SK-N-SH (cell line): ENCODE measurements at regions not wholly inside any gene's neighbourhood (a gene's known extent, or its start where the extent isn't known, plus 50 kb on each side); places are given as distances from the start of the nearest gene placed in this dataset.

Experiments
- CTCF ChIA-PET: fragments of 300-600, 350-600 bp; formaldehyde crosslinking; extraction: SDS; loops from one replicate; lab custom pipeline; 2021; lab: Yijun Ruan, JAX
- POLR2A ChIA-PET: fragments of 350-600 bp; sonication (Branson Sonifier 250); formaldehyde crosslinking; extraction: SDS; loops from one replicate; lab custom pipeline; 2020; ENCODE audit warnings: antibody characterized with exemption, inconsistent platforms; lab: Yijun Ruan, JAX
- DNase-seq: peaks from one replicate; pipeline ENCODE4 v3.0.0; 2012
- H2AFZ ChIP-seq: fragments of 200-600 bp; sonication (generic); 2 replicates; pipeline ENCODE4 v1.8.1; 2016; ENCODE audit warnings: antibody characterized with exemption, mild to moderate bottlenecking, low read depth
- H3F3A ChIP-seq: fragments of 200-600 bp; sonication (generic); replicated peaks from 2 replicates; pipeline ENCODE3; 2016; ENCODE audit warnings: antibody characterized with exemption, mild to moderate bottlenecking; ENCODE audit not compliant: insufficient read depth
- H3K27ac ChIP-seq, 2 experiments: fragments of 200-500 bp in 1 of 2; fragments of 200-600 bp in 1 of 2; sonication (Bioruptor generic) in 1 of 2; sonication (generic), shearing (Covaris generic) in 1 of 2; 2 replicates each; pipeline versions ENCODE4 v1.5.1 to v1.6.1; 2014 to 2016; ENCODE audit warnings: low read depth in 2 of 2, inconsistent platforms in 1 of 2, low read length in 1 of 2, mild to moderate bottlenecking in 1 of 2, mixed read lengths in 1 of 2
- H3K27me3 ChIP-seq: fragments of 200-600 bp; sonication (generic), shearing (Covaris generic); 2 replicates; pipeline ENCODE4 v1.6.1; 2016; ENCODE audit warnings: mixed run types; ENCODE audit not compliant: insufficient read depth
- H3K36me3 ChIP-seq, 2 experiments: fragments of 200-500 bp in 1 of 2; fragments of 200-600 bp in 1 of 2; sonication (Bioruptor generic) in 1 of 2; sonication (generic) in 1 of 2; replicated peaks in 1 of 2; 2 replicates each; pipeline versions ENCODE3 to v1.5.1; 2014 to 2016; ENCODE audit warnings: low read length in 1 of 2, mild to moderate bottlenecking in 1 of 2; ENCODE audit not compliant: insufficient read depth in 2 of 2, control insufficient read depth in 1 of 2
- H3K4me1 ChIP-seq, 2 experiments: fragments of 200-500 bp in 1 of 2; fragments of 200-600 bp in 1 of 2; sonication (Bioruptor generic) in 1 of 2; sonication (generic), shearing (Covaris generic) in 1 of 2; 2 replicates each; pipeline versions ENCODE4 v1.5.1 to v1.6.1; 2014 to 2016; ENCODE audit warnings: low read depth in 1 of 2, low read length in 1 of 2, mixed run types in 1 of 2; ENCODE audit not compliant: insufficient read depth in 2 of 2, control insufficient read depth in 1 of 2
- H3K4me2 ChIP-seq: fragments of 200-600 bp; sonication (generic), shearing (Covaris generic); 2 replicates; pipeline ENCODE4 v1.6.1; 2017; ENCODE audit warnings: mixed run types
- H3K4me3 ChIP-seq, 2 experiments: fragments of 200-500 bp in 1 of 2; fragments of 200-600 bp in 1 of 2; sonication (Bioruptor generic) in 1 of 2; sonication (generic), shearing (Covaris generic) in 1 of 2; 2 replicates each; pipeline versions ENCODE4 v1.5.1 to v1.8.1; 2014 to 2016; ENCODE audit warnings: low read depth in 2 of 2, inconsistent platforms in 1 of 2, low read length in 1 of 2, mild to moderate bottlenecking in 1 of 2, mixed read lengths in 1 of 2, moderate library complexity in 1 of 2
- H3K79me2 ChIP-seq: fragments of 200-600 bp; sonication (generic); 2 replicates; pipeline ENCODE4 v1.8.1; 2017; ENCODE audit warnings: mild to moderate bottlenecking; ENCODE audit not compliant: insufficient read depth
- H3K9ac ChIP-seq: fragments of 200-600 bp; sonication (generic); 2 replicates; pipeline ENCODE4 v1.6.1; 2017; ENCODE audit warnings: mixed run types
- H3K9me2 ChIP-seq: fragments of 200-600 bp; sonication (generic); 2 replicates; pipeline ENCODE4 v1.6.1; 2017; ENCODE audit warnings: mixed run types
- H3K9me3 ChIP-seq: fragments of 200-600 bp; sonication (generic); 2 replicates; pipeline ENCODE4 v1.6.1; 2017; ENCODE audit warnings: mixed run types, mild to moderate bottlenecking, moderate library complexity
- H4K20me1 ChIP-seq: fragments of 200-600 bp; sonication (generic); 2 replicates; pipeline ENCODE4 v1.6.1; 2017; ENCODE audit warnings: mild to moderate bottlenecking, mixed run types; ENCODE audit not compliant: insufficient read depth
- CHD2 ChIP-seq: fragments of 150-350 bp; IDR thresholded peaks from 2 replicates; pipeline ENCODE4 v1.6.1; 2018; ENCODE audit warnings: low read length; ENCODE audit not compliant: partially characterized antibody
- CTCF ChIP-seq: fragments of 200-600 bp; sonication (generic); IDR thresholded peaks from 2 replicates; pipeline ENCODE4 v1.6.1; 2017; ENCODE audit warnings: antibody characterized with exemption, mild to moderate bottlenecking, moderate library complexity
- ELF1 ChIP-seq: IDR thresholded peaks from 2 replicates; pipeline ENCODE4 v1.4.0; 2012
- NFIC ChIP-seq: IDR thresholded peaks from 2 replicates; pipeline ENCODE4 v1.4.0; 2012; ENCODE audit warnings: borderline replicate concordance
- NRF1 ChIP-seq: IDR thresholded peaks from 2 replicates; pipeline ENCODE4 v1.6.1; 2012; ENCODE audit warnings: low read depth, mild to moderate bottlenecking, low read length
- POLR2AphosphoS5 ChIP-seq: IDR thresholded peaks from 2 replicates; pipeline ENCODE4 v1.6.1; 2012; ENCODE audit warnings: low read depth, low read length
- RAD21 ChIP-seq: IDR thresholded peaks from 2 replicates; pipeline ENCODE4 v1.6.1; 2012; ENCODE audit warnings: mild to moderate bottlenecking, low read length
- RCOR1 ChIP-seq: fragments of 150-350 bp; IDR thresholded peaks from 2 replicates; pipeline ENCODE4 v1.6.1; 2017; ENCODE audit warnings: antibody characterized with exemption, low read length
- RFX5 ChIP-seq: IDR thresholded peaks from 2 replicates; pipeline ENCODE4 v1.6.1; 2012; ENCODE audit warnings: mild to moderate bottlenecking, improper control_type of control experiment, low read length
- RXRA ChIP-seq: IDR thresholded peaks from 2 replicates; pipeline ENCODE4 v1.4.0; 2012; ENCODE audit warnings: low read depth, mild to moderate bottlenecking, borderline replicate concordance
- TAF1 ChIP-seq: IDR thresholded peaks from 2 replicates; pipeline ENCODE4 v1.6.1; 2012; ENCODE audit warnings: low read depth, mild to moderate bottlenecking, low read length, moderate library complexity, borderline replicate concordance
- WGBS: methylation state at CpG from one replicate; pipeline ENCODE4 v1.1.6; 2017; ENCODE audit warnings: low lambda C conversion rate; 5-methylcytosine and 5-hydroxymethylcytosine counted together
- TF ChIP-seq, protein P1 (sequence below): IDR thresholded peaks from 2 replicates; pipeline ENCODE4 v1.6.1; 2012; ENCODE audit warnings: mild to moderate bottlenecking, low read depth, low read length, moderate library complexity
- TF ChIP-seq, protein P2 (sequence below): IDR thresholded peaks from 2 replicates; pipeline ENCODE4 v1.4.0; 2012; ENCODE audit warnings: low read depth

GRCh38 chr2:59490192-59490591, 1063.3 kb downstream of the BCL11A start:
- WGBS, result 34% methylated on average over 2 of the region's 2 CpGs
- Histone ChIP-seq H3K27ac (no peak overlapping the region), H3K9me2 (no peaks in the 10 kb centered on the region), H3K27me3 (no peaks in the 10 kb centered on the region), H3K79me2 (no peaks in the 10 kb centered on the region), H3K4me2 (no peak overlapping the region), H3K9ac (no peak overlapping the region), H2AFZ (no peak overlapping the region), H3K4me3 (no peak overlapping the region), H3K4me1 (no peaks in the 10 kb centered on the region), H3K9me3 (no peaks in the 10 kb centered on the region; the same call in 1 of the 2 replicates), H3K36me3 (no peaks in the 10 kb centered on the region), H3F3A (no peaks in the 10 kb centered on the region), H4K20me1 (no peaks in the 10 kb centered on the region)
- ChIA-PET POLR2A (no interaction called here), CTCF (no interaction called here)
- DNase-seq, result no peak
- TF ChIP-seq NRF1, result no peak
- TF ChIP-seq, all 33 proteins: peak for 0

DNA sequence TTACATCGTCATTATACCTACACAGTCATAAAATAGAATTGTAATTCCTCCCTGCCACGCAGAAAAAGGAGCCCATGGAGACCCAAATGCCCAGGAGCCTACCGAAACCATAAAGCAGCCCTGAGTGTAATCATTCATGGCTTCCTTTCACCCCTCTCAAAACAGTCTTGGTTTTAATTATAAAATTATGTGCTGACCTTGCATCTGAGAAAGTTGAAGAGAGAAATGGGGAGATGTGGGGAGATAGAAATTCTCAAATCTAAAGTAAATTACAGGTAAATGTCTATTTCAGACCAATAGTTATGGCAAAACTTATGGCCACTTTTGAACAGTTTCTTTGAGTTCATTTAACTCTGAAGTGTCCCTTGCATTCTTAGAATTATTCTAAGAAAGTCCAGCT, 1068.8 kb downstream of the BCL11A start:
- Histone ChIP-seq H2AFZ (no peak overlapping the region), H3K4me1 (no peaks in the 10 kb centered on the region), H3F3A (no peaks in the 10 kb centered on the region), H3K9me3 (no peaks in the 10 kb centered on the region), H3K36me3 (no peaks in the 10 kb centered on the region), H4K20me1 (no peaks in the 10 kb centered on the region), H3K9me2 (no peaks in the 10 kb centered on the region), H3K27me3 (no peaks in the 10 kb centered on the region), H3K4me3 (no peak overlapping the region), H3K4me2 (no peak overlapping the region), H3K79me2 (no peaks in the 10 kb centered on the region), H3K27ac (no peak overlapping the region), H3K9ac (no peak overlapping the region)
- no peak for DNase-seq
- TF ChIP-seq, protein P1, sequence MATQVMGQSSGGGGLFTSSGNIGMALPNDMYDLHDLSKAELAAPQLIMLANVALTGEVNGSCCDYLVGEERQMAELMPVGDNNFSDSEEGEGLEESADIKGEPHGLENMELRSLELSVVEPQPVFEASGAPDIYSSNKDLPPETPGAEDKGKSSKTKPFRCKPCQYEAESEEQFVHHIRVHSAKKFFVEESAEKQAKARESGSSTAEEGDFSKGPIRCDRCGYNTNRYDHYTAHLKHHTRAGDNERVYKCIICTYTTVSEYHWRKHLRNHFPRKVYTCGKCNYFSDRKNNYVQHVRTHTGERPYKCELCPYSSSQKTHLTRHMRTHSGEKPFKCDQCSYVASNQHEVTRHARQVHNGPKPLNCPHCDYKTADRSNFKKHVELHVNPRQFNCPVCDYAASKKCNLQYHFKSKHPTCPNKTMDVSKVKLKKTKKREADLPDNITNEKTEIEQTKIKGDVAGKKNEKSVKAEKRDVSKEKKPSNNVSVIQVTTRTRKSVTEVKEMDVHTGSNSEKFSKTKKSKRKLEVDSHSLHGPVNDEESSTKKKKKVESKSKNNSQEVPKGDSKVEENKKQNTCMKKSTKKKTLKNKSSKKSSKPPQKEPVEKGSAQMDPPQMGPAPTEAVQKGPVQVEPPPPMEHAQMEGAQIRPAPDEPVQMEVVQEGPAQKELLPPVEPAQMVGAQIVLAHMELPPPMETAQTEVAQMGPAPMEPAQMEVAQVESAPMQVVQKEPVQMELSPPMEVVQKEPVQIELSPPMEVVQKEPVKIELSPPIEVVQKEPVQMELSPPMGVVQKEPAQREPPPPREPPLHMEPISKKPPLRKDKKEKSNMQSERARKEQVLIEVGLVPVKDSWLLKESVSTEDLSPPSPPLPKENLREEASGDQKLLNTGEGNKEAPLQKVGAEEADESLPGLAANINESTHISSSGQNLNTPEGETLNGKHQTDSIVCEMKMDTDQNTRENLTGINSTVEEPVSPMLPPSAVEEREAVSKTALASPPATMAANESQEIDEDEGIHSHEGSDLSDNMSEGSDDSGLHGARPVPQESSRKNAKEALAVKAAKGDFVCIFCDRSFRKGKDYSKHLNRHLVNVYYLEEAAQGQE, result no peak
- TF ChIP-seq POLR2AphosphoS5 (no peak), ELF1 (no peak), CTCF (no peak), RXRA (no peak), RFX5 (no peak), CHD2 (no peak), RCOR1 (no peak), RAD21 (no peak), TAF1 (no peak), NFIC (no peak), NRF1 (no peak)
- TF ChIP-seq, protein P2, sequence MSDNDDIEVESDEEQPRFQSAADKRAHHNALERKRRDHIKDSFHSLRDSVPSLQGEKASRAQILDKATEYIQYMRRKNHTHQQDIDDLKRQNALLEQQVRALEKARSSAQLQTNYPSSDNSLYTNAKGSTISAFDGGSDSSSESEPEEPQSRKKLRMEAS, result no peak
- 10% methylated on average over 3 of the region's 3 CpGs for WGBS
- CTCF ChIA-PET, result no interaction called here
- POLR2A ChIA-PET, result no interaction called here
